ENCODE measurements at regions not wholly inside any gene's neighbourhood (a gene's known extent, or its start where the extent isn't known, plus 50 kb on each side); places are given as distances from the start of the nearest gene placed in this dataset.
"Not testable (repeated sequence)": the region's sequence is repeated elsewhere in the genome, so short reads cannot be mapped to it uniquely, and the experiment has no call there.

- H3K4me3 Mint-ChIP-seq; CTCF ChIA-PET; POLR2A ChIA-PET; H3K4me1 Mint-ChIP-seq; H3K27me3 Mint-ChIP-seq; H3K9me3 Mint-ChIP-seq; H3K36me3 Mint-ChIP-seq (ENCODE audit: low read depth); DNase-seq; H3K27ac Mint-ChIP-seq: not testable (repeated sequence)
These were observed 111.3 kb upstream of the PIK3R1 start for GRCh38 chr5:68104217-68104616.

GRCh38 chr5:68103297-68103696, 112.3 kb upstream of the PIK3R1 start:
- H3K4me3 Mint-ChIP-seq; H3K9me3 Mint-ChIP-seq; H3K27ac Mint-ChIP-seq; CTCF ChIA-PET; DNase-seq; H3K27me3 Mint-ChIP-seq; H3K4me1 Mint-ChIP-seq; H3K36me3 Mint-ChIP-seq (ENCODE audit: low read depth); POLR2A ChIA-PET: not testable (repeated sequence)

- Mint-ChIP-seq H3K9me3 (peaks cover 10% of the 10 kb centered on the region), H3K27ac (no peak overlapping the region), H3K36me3 (ENCODE audit: low read depth) (no peaks in the 10 kb centered on the region), H3K27me3 (peaks cover 6% of the 10 kb centered on the region), H3K4me3 (no peak overlapping the region), H3K4me1 (no peaks in the 10 kb centered on the region)
- no peak for DNase-seq
- POLR2A ChIA-PET = no interaction called here
- CTCF ChIA-PET = no interaction called here
These were observed 116.2 kb upstream of the PIK3R1 start for GRCh38 chr5:68099327-68099726.

- Mint-ChIP-seq H3K4me1 (no peaks in the 10 kb centered on the region), H3K4me3 (no peak overlapping the region), H3K27ac (no peak overlapping the region), H3K9me3 (peaks cover 7% of the 10 kb centered on the region), H3K27me3 (peaks cover 2% of the 10 kb centered on the region), H3K36me3 (ENCODE audit: low read depth) (no peaks in the 10 kb centered on the region)
- POLR2A ChIA-PET = no interaction called here
- DNase-seq = no peak
- CTCF ChIA-PET = no interaction called here
These were observed 121.9 kb upstream of the PIK3R1 start for GRCh38 chr5:68093455-68094159.

- Mint-ChIP-seq H3K36me3 (ENCODE audit: low read depth) (no peaks in the 10 kb centered on the region), H3K4me3 (no peak overlapping the region), H3K27me3 (peaks cover 5% of the 10 kb centered on the region), H3K4me1 (no peaks in the 10 kb centered on the region), H3K27ac (no peak overlapping the region), H3K9me3 (no peaks in the 10 kb centered on the region)
- POLR2A ChIA-PET = no interaction called here
- CTCF ChIA-PET = no interaction called here
- no peak for DNase-seq
These were observed 127.3 kb upstream of the PIK3R1 start for GRCh38 chr5:68088302-68088701.

GRCh38 chr5:68087866-68088265, 127.7 kb upstream of the PIK3R1 start:
- Mint-ChIP-seq H3K27ac (no peak overlapping the region), H3K4me3 (no peak overlapping the region), H3K36me3 (ENCODE audit: low read depth) (no peaks in the 10 kb centered on the region), H3K27me3 (peaks cover 5% of the 10 kb centered on the region), H3K9me3 (no peaks in the 10 kb centered on the region), H3K4me1 (no peaks in the 10 kb centered on the region)
- ChIA-PET POLR2A (no interaction called here), CTCF (no interaction called here)
- DNase-seq = no peak

- no peak overlapping the region for H3K27ac Mint-ChIP-seq
- ChIA-PET POLR2A (no interaction called here), CTCF (no interaction called here)
- DNase-seq = no peak
- peaks cover 5% of the 10 kb centered on the region for H3K27me3 Mint-ChIP-seq
- no peak overlapping the region for H3K4me3 Mint-ChIP-seq
- H3K36me3 Mint-ChIP-seq (ENCODE audit: low read depth) = no peaks in the 10 kb centered on the region
- no peaks in the 10 kb centered on the region for H3K9me3 Mint-ChIP-seq
- H3K4me1 Mint-ChIP-seq = no peaks in the 10 kb centered on the region
These were observed 128.7 kb upstream of the PIK3R1 start for GRCh38 chr5:68086857-68087256.

- Mint-ChIP-seq H3K27me3 (peaks cover 5% of the 10 kb centered on the region), H3K4me1 (no peaks in the 10 kb centered on the region), H3K4me3 (no peak overlapping the region), H3K36me3 (ENCODE audit: low read depth) (no peaks in the 10 kb centered on the region), H3K27ac (no peak overlapping the region), H3K9me3 (no peaks in the 10 kb centered on the region)
- ChIA-PET POLR2A (no interaction called here), CTCF (no interaction called here)
- DNase-seq = no peak
These were observed 129.1 kb upstream of the PIK3R1 start for GRCh38 chr5:68086439-68086838.

- Mint-ChIP-seq H3K4me1 (no peaks in the 10 kb centered on the region), H3K27ac (no peak overlapping the region), H3K9me3 (no peaks in the 10 kb centered on the region), H3K36me3 (ENCODE audit: low read depth) (no peaks in the 10 kb centered on the region), H3K27me3 (peaks cover 5% of the 10 kb centered on the region), H3K4me3 (no peak overlapping the region)
- ChIA-PET CTCF (no interaction called here), POLR2A (no interaction called here)
- DNase-seq = no peak
These were observed 131.2 kb upstream of the PIK3R1 start for GRCh38 chr5:68084396-68084795.

GRCh38 chr5:68080282-68081050, 135.1 kb upstream of the PIK3R1 start:
- Mint-ChIP-seq H3K4me1 (no peaks in the 10 kb centered on the region), H3K27ac (no peak overlapping the region), H3K36me3 (ENCODE audit: low read depth) (no peaks in the 10 kb centered on the region), H3K27me3 (no peaks in the 10 kb centered on the region), H3K9me3 (no peaks in the 10 kb centered on the region), H3K4me3 (no peak overlapping the region)
- POLR2A ChIA-PET = no interaction called here
- no peak for DNase-seq
- CTCF ChIA-PET = no interaction called here

GRCh38 chr5:68077349-68077894, 138.1 kb upstream of the PIK3R1 start:
- H3K9me3 Mint-ChIP-seq = no peaks in the 10 kb centered on the region
- no peaks in the 10 kb centered on the region for H3K27me3 Mint-ChIP-seq
- H3K4me1 Mint-ChIP-seq = no peaks in the 10 kb centered on the region
- POLR2A ChIA-PET = no interaction called here
- no peaks in the 10 kb centered on the region for H3K36me3 Mint-ChIP-seq (ENCODE audit: low read depth)
- no peak for DNase-seq
- no peak overlapping the region for H3K27ac Mint-ChIP-seq
- no peak overlapping the region for H3K4me3 Mint-ChIP-seq
- CTCF ChIA-PET = no interaction called here

GRCh38 chr5:68074633-68075032, 140.9 kb upstream of the PIK3R1 start:
- CTCF ChIA-PET = no interaction called here
- H3K9me3 Mint-ChIP-seq = no peaks in the 10 kb centered on the region
- POLR2A ChIA-PET = no interaction called here

GRCh38 chr5:68074048-68074632, 141.4 kb upstream of the PIK3R1 start:
- POLR2A ChIA-PET = no interaction called here
- Mint-ChIP-seq H3K36me3 (ENCODE audit: low read depth) (no peaks in the 10 kb centered on the region), H3K9me3 (no peaks in the 10 kb centered on the region), H3K27ac (no peak overlapping the region), H3K4me3 (no peak overlapping the region), H3K27me3 (no peaks in the 10 kb centered on the region), H3K4me1 (peaks cover 4% of the 10 kb centered on the region)
- DNase-seq = no peak
- CTCF ChIA-PET = no interaction called here

More at GRCh38 chr5:68074633-68075032, 140.9 kb upstream of the PIK3R1 start:
- Mint-ChIP-seq H3K4me1 (peaks cover 4% of the 10 kb centered on the region), H3K27me3 (no peaks in the 10 kb centered on the region), H3K4me3 (no peak overlapping the region), H3K27ac (no peak overlapping the region), H3K36me3 (ENCODE audit: low read depth) (no peaks in the 10 kb centered on the region)
- no peak for DNase-seq

GRCh38 chr5:68071736-68072135, 143.8 kb upstream of the PIK3R1 start:
- no peaks in the 10 kb centered on the region for H3K27me3 Mint-ChIP-seq
- H3K9me3 Mint-ChIP-seq = no peaks in the 10 kb centered on the region
- CTCF ChIA-PET = interaction anchor here (0.7 to 1.1 kb wide), 3 partner anchors 200 to 722 kb away, joined by 3 read pairs; no protein-coding TSS in a partner anchor
- H3K36me3 Mint-ChIP-seq (ENCODE audit: low read depth) = no peaks in the 10 kb centered on the region
- POLR2A ChIA-PET = no interaction called here
- H3K27ac Mint-ChIP-seq = no peak overlapping the region
- H3K4me3 Mint-ChIP-seq = no peak overlapping the region
- H3K4me1 Mint-ChIP-seq = peaks cover 4% of the 10 kb centered on the region
- no peak for DNase-seq
